ENCODE measurements at regions not wholly inside any gene's neighbourhood (a gene's known extent, or its start where the extent isn't known, plus 50 kb on each side); places are given as distances from the start of the nearest gene placed in this dataset.
"Not testable (repeated sequence)": the region's sequence is repeated elsewhere in the genome, so short reads cannot be mapped to it uniquely, and the experiment has no call there.

DNA sequence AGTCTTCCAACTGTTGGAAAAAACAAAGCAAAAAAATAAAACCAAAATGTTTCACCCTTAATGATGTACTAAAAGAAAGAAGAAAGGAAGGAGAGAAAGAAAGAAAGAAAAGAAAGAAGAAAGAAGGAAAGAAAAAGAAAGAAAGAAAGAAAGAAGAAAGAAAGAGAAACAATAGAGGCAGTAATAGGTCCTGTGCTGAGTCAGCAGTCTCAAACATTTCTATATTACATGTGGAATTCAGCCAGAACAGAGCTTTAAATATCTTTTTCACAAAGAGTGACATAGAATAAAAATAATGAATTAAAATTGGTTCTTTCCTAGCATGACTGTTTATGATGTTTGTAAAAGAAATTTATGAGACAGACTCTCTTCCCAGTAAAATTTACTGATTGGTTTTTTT, 1135.3 kb upstream of the CDH8 start:
- H3K9me3 ChIP-seq (ENCODE audit: control insufficient read depth, low read depth, low read length): no peaks in the 10 kb centered on the region
- no peak overlapping the region for H3K9ac ChIP-seq (ENCODE audit: low read length)
- no peak overlapping the region for H3K27ac ChIP-seq (ENCODE audit: low read length)
- no peaks in the 10 kb centered on the region for H3K27me3 ChIP-seq (ENCODE audit: control insufficient read depth, insufficient read depth, low read length)
- no peaks in the 10 kb centered on the region for H3K4me1 ChIP-seq (ENCODE audit: control insufficient read depth, low read depth, low read length)
- H3K36me3 ChIP-seq (ENCODE audit: control insufficient read depth, low read depth, low read length): no peaks in the 10 kb centered on the region
- no peak overlapping the region for H3K4me3 ChIP-seq (ENCODE audit: low read length)

DNA sequence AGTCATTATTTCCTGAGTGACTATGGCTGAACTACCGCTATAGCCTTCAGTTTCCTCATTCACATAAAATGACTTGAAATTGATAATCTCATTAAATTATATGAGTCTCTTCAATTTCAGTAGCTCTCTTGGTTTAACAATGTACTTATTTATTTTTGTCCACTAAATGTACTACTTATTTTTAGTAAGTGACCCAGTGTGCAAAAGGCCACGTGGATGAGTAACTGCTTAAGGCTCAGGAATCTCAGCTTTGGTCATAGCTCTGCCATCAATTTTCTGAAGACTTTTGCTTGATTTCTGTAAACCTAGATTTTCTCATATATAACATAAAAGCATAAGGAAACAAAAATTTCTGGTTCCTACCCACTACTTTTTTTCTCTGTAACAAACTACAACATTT, 1132.9 kb upstream of the CDH8 start:
- Histone ChIP-seq H3K27me3 (ENCODE audit: control insufficient read depth, insufficient read depth, low read length) (no peaks in the 10 kb centered on the region), H3K4me1 (ENCODE audit: control insufficient read depth, low read depth, low read length) (no peaks in the 10 kb centered on the region), H3K4me3 (ENCODE audit: low read length) (no peak overlapping the region), H3K36me3 (ENCODE audit: control insufficient read depth, low read depth, low read length) (no peaks in the 10 kb centered on the region), H3K9me3 (ENCODE audit: control insufficient read depth, low read depth, low read length) (no peaks in the 10 kb centered on the region), H3K9ac (ENCODE audit: low read length) (no peak overlapping the region), H3K27ac (ENCODE audit: low read length) (no peak overlapping the region)

DNA sequence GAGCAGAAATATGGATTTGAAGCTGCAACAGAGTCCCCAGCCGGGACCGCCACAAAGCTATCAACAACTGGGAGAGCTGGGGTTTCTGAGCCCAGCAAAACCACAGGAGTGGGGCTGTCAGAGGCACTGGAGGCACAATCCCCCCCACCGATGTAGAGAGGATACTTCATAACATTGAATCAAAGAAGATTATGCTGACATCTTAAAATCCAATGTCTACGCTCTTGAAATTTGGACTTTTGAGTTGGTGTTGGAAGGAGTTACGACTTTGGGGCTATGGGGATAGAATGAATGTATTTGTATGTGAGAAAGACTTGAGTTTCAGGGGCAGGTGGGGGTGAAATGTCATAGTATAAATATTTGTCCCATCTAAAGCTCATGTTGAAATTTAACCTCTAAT, 1121.6 kb upstream of the CDH8 start:
- Histone ChIP-seq H3K4me1 (ENCODE audit: control insufficient read depth, low read depth, low read length) (no peaks in the 10 kb centered on the region), H3K4me3 (ENCODE audit: low read length) (no peak overlapping the region), H3K9ac (ENCODE audit: low read length) (no peak overlapping the region), H3K9me3 (ENCODE audit: control insufficient read depth, low read depth, low read length) (no peaks in the 10 kb centered on the region), H3K27me3 (ENCODE audit: control insufficient read depth, insufficient read depth, low read length) (no peaks in the 10 kb centered on the region), H3K27ac (ENCODE audit: low read length) (no peak overlapping the region), H3K36me3 (ENCODE audit: control insufficient read depth, low read depth, low read length) (no peaks in the 10 kb centered on the region)

DNA sequence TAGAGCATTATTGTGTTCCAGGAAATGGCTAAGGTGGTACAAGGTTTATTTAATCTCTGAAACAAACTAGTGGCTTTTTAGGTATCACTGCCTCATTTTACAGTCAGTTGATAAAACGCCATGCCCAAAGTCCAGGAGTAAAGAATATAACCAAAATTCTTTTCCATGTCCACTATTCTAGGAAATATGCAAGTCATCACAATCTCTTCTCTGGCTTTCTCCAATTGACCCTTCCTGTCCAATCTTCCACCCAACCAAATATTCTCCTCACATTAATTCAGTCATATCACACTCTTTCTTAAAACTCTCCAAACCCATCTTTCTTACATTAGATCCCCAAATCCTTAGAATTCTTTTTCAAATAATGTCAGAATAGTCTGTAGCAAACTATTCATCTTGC, 1110.0 kb upstream of the CDH8 start:
- Histone ChIP-seq H3K36me3 (ENCODE audit: control insufficient read depth, low read depth, low read length) (no peaks in the 10 kb centered on the region), H3K4me1 (ENCODE audit: control insufficient read depth, low read depth, low read length) (no peaks in the 10 kb centered on the region), H3K27me3 (ENCODE audit: control insufficient read depth, insufficient read depth, low read length) (no peaks in the 10 kb centered on the region), H3K9me3 (ENCODE audit: control insufficient read depth, low read depth, low read length) (no peaks in the 10 kb centered on the region), H3K27ac (ENCODE audit: low read length) (no peak overlapping the region), H3K9ac (ENCODE audit: low read length) (no peak overlapping the region), H3K4me3 (ENCODE audit: low read length) (no peak overlapping the region)

DNA sequence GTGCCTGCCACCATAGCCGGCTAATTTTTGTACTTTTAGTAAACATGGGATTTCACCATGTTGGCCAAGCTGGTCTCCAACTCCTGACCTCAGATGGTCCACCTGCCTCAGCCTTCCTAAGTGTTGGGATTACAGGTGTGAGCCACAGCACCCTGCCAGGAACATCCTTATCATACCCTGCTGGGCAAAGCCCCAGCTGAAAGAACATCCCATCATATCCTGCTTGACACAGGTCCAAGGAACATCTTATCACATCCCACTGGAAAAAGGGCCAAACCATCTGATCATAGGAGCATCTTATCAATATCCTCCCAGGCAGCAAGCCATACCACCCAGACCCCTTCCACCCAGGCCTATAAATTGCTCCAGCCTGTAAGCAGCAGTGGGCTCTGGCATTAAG, 1109.2 kb upstream of the CDH8 start:
- Histone ChIP-seq H3K9ac (ENCODE audit: low read length) (no peak overlapping the region), H3K27ac (ENCODE audit: low read length) (no peak overlapping the region)

DNA sequence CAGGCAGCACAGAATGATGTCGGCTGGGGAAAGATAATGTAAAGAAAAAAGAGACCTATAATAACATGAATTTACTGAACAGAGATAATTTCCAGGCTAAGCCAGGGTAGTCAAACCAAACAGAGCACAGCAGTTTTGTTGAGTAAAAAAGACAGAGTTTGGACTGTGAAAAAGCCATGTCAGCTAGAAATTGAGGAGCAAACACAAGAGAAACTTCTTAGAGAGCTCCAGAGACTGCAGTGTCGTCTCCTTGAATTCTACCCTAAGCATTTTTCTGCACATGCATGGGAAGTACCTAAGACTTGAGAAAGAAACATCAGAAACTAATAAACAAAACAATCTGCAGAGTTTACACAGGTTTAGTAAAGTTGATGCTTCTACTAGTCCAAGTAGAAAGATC, 1098.8 kb upstream of the CDH8 start:
- Histone ChIP-seq H3K27ac (ENCODE audit: low read length) (no peak overlapping the region), H3K4me3 (ENCODE audit: low read length) (no peak overlapping the region), H3K9me3 (ENCODE audit: control insufficient read depth, low read depth, low read length) (no peaks in the 10 kb centered on the region), H3K36me3 (ENCODE audit: control insufficient read depth, low read depth, low read length) (no peaks in the 10 kb centered on the region), H3K27me3 (ENCODE audit: control insufficient read depth, insufficient read depth, low read length) (no peaks in the 10 kb centered on the region), H3K9ac (ENCODE audit: low read length) (no peak overlapping the region), H3K4me1 (ENCODE audit: control insufficient read depth, low read depth, low read length) (no peaks in the 10 kb centered on the region)

More for the DNA sequence above, 1109.2 kb upstream of the CDH8 start:
- Histone ChIP-seq H3K4me3 (ENCODE audit: low read length) (no peak overlapping the region), H3K27me3 (ENCODE audit: control insufficient read depth, insufficient read depth, low read length) (no peaks in the 10 kb centered on the region), H3K36me3 (ENCODE audit: control insufficient read depth, low read depth, low read length) (no peaks in the 10 kb centered on the region), H3K4me1 (ENCODE audit: control insufficient read depth, low read depth, low read length) (no peaks in the 10 kb centered on the region), H3K9me3 (ENCODE audit: control insufficient read depth, low read depth, low read length) (no peaks in the 10 kb centered on the region)

DNA sequence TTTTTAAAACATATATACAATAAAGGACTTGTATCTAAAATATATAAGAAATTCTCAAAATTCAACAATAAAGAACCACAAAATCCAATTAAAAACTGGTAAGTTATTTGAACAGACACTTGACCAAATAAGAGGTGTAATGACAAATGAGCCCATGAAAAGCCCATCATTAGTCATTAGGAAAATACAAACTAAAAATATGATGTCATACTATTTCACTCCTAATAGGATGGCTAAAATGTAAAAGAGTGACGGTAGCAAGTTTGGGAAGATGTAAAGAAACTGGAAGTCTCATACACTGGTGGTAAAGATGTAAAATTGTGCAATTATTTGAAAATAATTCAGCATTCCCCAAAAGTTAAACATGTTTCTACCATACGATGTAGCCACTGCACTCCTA, 1095.3 kb upstream of the CDH8 start:
- Histone ChIP-seq H3K4me3 (ENCODE audit: low read length) (no peak overlapping the region), H3K9ac (ENCODE audit: low read length) (no peak overlapping the region), H3K9me3 (ENCODE audit: control insufficient read depth, low read depth, low read length) (no peaks in the 10 kb centered on the region), H3K36me3 (ENCODE audit: control insufficient read depth, low read depth, low read length) (no peaks in the 10 kb centered on the region), H3K27me3 (ENCODE audit: control insufficient read depth, insufficient read depth, low read length) (no peaks in the 10 kb centered on the region), H3K27ac (ENCODE audit: low read length) (no peak overlapping the region), H3K4me1 (ENCODE audit: control insufficient read depth, low read depth, low read length) (no peaks in the 10 kb centered on the region)

DNA sequence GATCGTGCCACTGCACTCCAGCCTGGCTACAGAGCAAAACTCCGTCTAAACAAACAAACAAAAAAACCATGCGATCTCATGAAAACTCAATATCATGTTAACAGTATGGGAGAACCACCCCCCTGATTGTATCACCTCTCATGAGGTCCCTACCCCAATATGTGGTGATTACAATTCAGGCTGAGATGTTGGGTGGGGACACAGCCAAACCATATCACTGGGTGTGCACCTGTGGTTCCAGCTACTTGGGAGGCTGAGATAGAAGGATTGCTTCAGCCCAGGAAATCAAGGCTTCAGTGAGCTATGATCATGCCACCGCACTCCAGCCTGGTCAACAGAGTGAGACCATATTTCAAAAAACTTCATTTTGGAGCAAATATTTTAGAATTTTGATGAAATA, 1094.7 kb upstream of the CDH8 start:
- H3K4me1 ChIP-seq (ENCODE audit: control insufficient read depth, low read depth, low read length): no peaks in the 10 kb centered on the region
- no peak overlapping the region for H3K27ac ChIP-seq (ENCODE audit: low read length)
- H3K36me3 ChIP-seq (ENCODE audit: control insufficient read depth, low read depth, low read length): no peaks in the 10 kb centered on the region
- H3K27me3 ChIP-seq (ENCODE audit: control insufficient read depth, insufficient read depth, low read length): no peaks in the 10 kb centered on the region
- H3K9me3 ChIP-seq (ENCODE audit: control insufficient read depth, low read depth, low read length): no peaks in the 10 kb centered on the region
- no peak overlapping the region for H3K9ac ChIP-seq (ENCODE audit: low read length)
- H3K4me3 ChIP-seq (ENCODE audit: low read length): no peak overlapping the region

DNA sequence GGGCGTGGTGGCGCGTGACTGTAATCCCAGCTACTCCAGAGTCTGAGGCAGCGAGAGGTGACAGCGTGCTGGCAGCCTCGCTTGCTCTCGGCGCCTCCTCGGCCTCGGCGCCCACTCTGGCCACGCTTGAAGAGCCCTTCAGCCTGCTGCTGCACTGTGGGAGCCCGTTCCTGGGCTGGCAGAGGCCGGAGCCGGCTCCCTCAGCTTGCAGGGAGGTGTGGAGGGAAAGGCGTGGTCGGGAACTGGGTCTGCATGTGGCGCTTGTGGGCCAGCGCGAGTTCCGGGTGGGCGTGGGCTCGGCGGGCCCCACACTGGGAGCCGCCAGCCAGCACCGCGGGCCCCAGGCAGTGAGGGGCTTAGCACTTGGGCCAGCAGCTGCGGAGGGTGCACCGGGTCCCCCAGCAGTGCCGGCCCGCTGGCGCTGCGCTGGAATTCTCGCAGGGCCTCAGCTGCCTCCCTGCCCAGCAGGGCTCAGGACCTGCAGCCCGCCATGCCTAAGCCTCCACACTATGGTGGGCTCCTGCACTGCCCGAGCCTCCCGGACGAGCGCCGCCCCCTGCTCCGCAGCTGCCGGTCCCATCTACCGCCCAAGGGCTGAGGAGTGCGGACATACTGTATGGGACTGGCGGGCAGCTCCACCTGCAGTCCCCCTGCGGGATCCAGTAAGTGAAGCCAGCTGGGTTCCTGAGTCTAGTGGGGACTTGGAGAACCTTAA, 1093.3 kb upstream of the CDH8 start:
- no peak overlapping the region for H3K27ac ChIP-seq (ENCODE audit: low read length)
- no peaks in the 10 kb centered on the region for H3K9me3 ChIP-seq (ENCODE audit: control insufficient read depth, low read depth, low read length)
- no peak overlapping the region for H3K9ac ChIP-seq (ENCODE audit: low read length)
- no peaks in the 10 kb centered on the region for H3K4me1 ChIP-seq (ENCODE audit: control insufficient read depth, low read depth, low read length)
- no peaks in the 10 kb centered on the region for H3K27me3 ChIP-seq (ENCODE audit: control insufficient read depth, insufficient read depth, low read length)
- H3K4me3 ChIP-seq (ENCODE audit: low read length): no peak overlapping the region
- no peaks in the 10 kb centered on the region for H3K36me3 ChIP-seq (ENCODE audit: control insufficient read depth, low read depth, low read length)

DNA sequence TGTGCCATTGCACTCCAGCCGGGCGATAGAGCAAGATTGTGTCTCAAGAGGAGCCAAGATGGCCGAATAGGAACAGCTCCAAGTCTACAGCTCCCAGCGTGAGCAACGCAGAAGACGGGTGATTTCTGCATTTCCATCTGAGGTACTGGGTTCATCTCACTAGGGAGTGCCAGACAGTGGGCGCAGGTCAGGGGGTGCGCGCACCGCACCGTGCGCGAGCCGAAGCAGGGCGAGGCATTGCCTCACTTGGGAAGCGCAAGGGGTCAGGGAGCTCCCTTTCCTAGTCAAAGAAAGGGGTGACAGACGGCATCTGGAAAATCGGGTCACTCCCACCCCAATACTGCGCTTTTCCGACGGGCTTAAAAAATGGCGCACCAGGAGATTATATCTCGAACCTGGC, 1083.7 kb upstream of the CDH8 start:
- not testable (repeated sequence) for H3K27ac ChIP-seq (ENCODE audit: low read length); H3K4me3 ChIP-seq (ENCODE audit: low read length); H3K36me3 ChIP-seq (ENCODE audit: control insufficient read depth, low read depth, low read length); H3K4me1 ChIP-seq (ENCODE audit: control insufficient read depth, low read depth, low read length); H3K27me3 ChIP-seq (ENCODE audit: control insufficient read depth, insufficient read depth, low read length); H3K9me3 ChIP-seq (ENCODE audit: control insufficient read depth, low read depth, low read length); H3K9ac ChIP-seq (ENCODE audit: low read length)

DNA sequence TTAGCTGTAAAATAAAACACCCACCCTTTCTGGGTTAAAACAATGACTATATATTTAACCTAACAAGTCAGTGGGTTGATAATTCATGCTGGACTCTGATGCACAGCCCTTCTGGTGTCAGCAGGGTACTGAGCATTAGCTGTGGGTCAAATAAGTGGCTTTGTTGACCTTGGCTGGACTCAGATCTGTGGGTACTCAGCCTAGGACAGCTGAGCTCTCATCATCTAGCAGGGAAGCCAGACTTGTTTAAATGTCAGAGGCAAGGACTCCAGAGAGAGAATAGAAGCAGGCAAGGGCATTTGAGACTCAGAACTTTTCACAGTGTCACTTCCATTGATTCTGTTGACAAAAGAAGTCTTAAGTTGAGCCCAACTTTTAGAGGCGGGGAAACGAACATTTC, 1063.8 kb upstream of the CDH8 start:
- no peaks in the 10 kb centered on the region for H3K36me3 ChIP-seq (ENCODE audit: control insufficient read depth, low read depth, low read length)
- H3K27me3 ChIP-seq (ENCODE audit: control insufficient read depth, insufficient read depth, low read length): no peaks in the 10 kb centered on the region
- H3K4me1 ChIP-seq (ENCODE audit: control insufficient read depth, low read depth, low read length): no peaks in the 10 kb centered on the region
- no peak overlapping the region for H3K9ac ChIP-seq (ENCODE audit: low read length)
- no peaks in the 10 kb centered on the region for H3K9me3 ChIP-seq (ENCODE audit: control insufficient read depth, low read depth, low read length)
- no peak overlapping the region for H3K4me3 ChIP-seq (ENCODE audit: low read length)
- no peak overlapping the region for H3K27ac ChIP-seq (ENCODE audit: low read length)

DNA sequence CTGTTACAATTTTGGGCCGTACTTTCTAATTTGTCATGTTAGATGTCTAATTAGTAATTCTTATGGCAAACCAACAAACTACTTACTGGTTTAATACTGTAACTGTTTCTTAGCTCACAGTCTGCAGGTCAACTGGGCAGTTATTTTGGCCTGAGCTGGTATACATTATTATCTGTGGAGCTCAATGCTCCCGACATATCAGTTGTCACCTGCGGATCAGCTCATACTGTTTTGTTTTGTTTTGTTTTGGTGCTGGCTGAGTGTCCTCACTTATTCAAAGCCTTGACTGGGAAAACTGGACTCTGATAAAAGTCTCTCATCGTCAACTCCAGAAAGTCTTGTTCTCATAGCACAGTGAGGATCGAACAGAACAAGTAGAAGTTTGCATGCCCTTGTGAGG, 1060.6 kb upstream of the CDH8 start:
- H3K27me3 ChIP-seq (ENCODE audit: control insufficient read depth, insufficient read depth, low read length): no peaks in the 10 kb centered on the region

More for the DNA sequence above, 1060.6 kb upstream of the CDH8 start:
- Histone ChIP-seq H3K36me3 (ENCODE audit: control insufficient read depth, low read depth, low read length) (no peaks in the 10 kb centered on the region), H3K4me3 (ENCODE audit: low read length) (no peak overlapping the region), H3K9me3 (ENCODE audit: control insufficient read depth, low read depth, low read length) (no peaks in the 10 kb centered on the region), H3K9ac (ENCODE audit: low read length) (no peak overlapping the region), H3K27ac (ENCODE audit: low read length) (no peak overlapping the region), H3K4me1 (ENCODE audit: control insufficient read depth, low read depth, low read length) (no peaks in the 10 kb centered on the region)
